ENCODE measurements at regions not wholly inside any gene's neighbourhood (a gene's known extent, or its start where the extent isn't known, plus 50 kb on each side); places are given as distances from the start of the nearest gene placed in this dataset.

GRCh38 chr2:129757366-129757914, 222.0 kb upstream of the RAB6C start:
- Histone ChIP-seq H3K4me3 (ENCODE audit: low read length) (no peak overlapping the region), H3K27me3 (ENCODE audit: insufficient read depth, low read length) (no peaks in the 10 kb centered on the region), H3K4me1 (ENCODE audit: insufficient read depth, low read length) (peaks cover 6% of the 10 kb centered on the region), H3K9me3 (ENCODE audit: low read depth, low read length) (no peaks in the 10 kb centered on the region)

GRCh38 chr2:129757915-129758783, 221.3 kb upstream of the RAB6C start:
- H3K27me3 ChIP-seq (ENCODE audit: insufficient read depth, low read length), result no peaks in the 10 kb centered on the region
- no peaks in the 10 kb centered on the region for H3K9me3 ChIP-seq (ENCODE audit: low read depth, low read length)
- no peak overlapping the region for H3K4me3 ChIP-seq (ENCODE audit: low read length)
- peaks cover 6% of the 10 kb centered on the region for H3K4me1 ChIP-seq (ENCODE audit: insufficient read depth, low read length)

DNA sequence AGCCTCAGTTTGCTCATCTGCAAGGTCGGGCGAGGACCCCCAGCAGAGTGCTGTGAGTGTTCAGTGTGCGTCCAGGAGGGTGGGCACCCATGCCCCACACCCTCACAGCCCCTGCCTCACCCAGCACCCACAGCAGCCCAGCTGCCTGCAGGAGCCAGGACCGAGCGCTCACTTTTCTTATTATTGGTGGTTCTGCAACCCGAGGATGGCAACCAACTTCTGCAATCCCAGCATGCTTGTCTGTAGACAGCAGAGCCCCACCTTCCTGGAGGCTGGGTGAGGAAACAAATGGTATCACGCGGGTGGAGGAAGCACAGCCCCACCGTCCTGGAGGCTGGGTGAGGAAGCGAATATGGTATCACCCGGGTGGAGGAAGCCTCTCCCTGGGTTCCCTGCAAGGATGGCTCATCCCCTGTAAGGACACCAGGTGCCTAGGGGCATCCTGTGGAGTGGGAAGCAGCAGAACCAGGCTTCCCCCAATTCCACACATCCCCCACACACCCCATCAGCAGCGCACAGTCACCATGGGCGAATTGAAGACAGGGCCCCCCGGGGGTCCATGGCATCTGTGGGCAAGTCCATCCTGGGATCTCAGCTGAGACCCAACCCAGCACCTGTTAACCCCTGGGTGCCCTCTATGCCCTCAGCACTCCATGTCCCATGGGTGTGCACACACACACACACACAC, 220.5 kb upstream of the RAB6C start:
- H3K27me3 ChIP-seq (ENCODE audit: insufficient read depth, low read length), result no peaks in the 10 kb centered on the region
- H3K9me3 ChIP-seq (ENCODE audit: low read depth, low read length), result no peaks in the 10 kb centered on the region
- no peak overlapping the region for H3K4me3 ChIP-seq (ENCODE audit: low read length)
- peaks cover 6% of the 10 kb centered on the region for H3K4me1 ChIP-seq (ENCODE audit: insufficient read depth, low read length)

- Histone ChIP-seq H3K9me3 (ENCODE audit: low read depth, low read length) (no peaks in the 10 kb centered on the region), H3K4me1 (ENCODE audit: insufficient read depth, low read length) (peaks cover 6% of the 10 kb centered on the region), H3K4me3 (ENCODE audit: low read length) (no peak overlapping the region), H3K27me3 (ENCODE audit: insufficient read depth, low read length) (no peaks in the 10 kb centered on the region)
Measured at GRCh38 chr2:129759472-129760010, 219.9 kb upstream of the RAB6C start.

DNA sequence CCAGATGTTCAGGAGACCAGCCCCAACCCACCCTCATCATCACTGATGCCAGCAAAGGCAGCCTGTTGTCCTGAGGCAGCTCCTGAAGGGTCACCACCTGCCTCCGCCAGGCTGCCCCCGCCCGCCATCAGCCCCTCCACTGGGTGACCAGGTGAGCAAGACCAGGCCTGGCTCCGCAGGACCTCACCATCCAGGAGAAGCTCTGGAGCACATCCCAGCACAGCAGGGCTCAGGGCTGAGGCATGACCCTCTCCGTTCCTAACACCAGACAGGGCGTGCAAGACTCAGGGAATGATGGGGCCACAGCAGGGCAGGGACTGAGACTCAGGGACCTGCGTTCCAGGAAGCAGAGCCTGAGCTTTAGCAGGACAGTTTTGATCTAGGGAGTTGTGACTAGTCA, 218.8 kb upstream of the RAB6C start:
- H3K9me3 ChIP-seq (ENCODE audit: low read depth, low read length), result no peaks in the 10 kb centered on the region
- peaks cover 6% of the 10 kb centered on the region for H3K4me1 ChIP-seq (ENCODE audit: insufficient read depth, low read length)
- no peak overlapping the region for H3K4me3 ChIP-seq (ENCODE audit: low read length)
- H3K27me3 ChIP-seq (ENCODE audit: insufficient read depth, low read length), result no peaks in the 10 kb centered on the region

DNA sequence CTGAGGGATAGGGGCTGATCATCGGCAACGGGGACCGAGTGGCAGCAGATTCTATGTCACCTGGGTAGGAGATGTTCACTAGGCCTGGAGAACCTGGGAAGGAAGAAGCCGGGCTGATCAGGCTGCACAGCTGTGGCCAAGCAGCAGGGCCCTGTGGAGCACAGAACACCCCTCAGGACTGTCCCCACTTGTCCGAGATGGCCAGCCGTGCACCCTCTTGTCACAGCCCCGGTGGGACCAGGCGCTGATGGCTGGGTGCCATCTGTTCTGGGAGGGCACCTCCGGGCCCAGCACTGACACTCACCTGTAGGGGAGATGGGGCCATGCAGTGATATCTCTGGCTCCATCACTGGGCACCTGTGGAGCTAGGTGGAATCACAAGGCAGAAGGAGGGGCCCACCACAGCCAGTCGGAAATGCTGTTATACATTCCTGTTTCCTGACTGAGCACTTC, 217.9 kb upstream of the RAB6C start:
- no peak overlapping the region for H3K4me3 ChIP-seq (ENCODE audit: low read length)
- H3K9me3 ChIP-seq (ENCODE audit: low read depth, low read length), result no peaks in the 10 kb centered on the region
- H3K27me3 ChIP-seq (ENCODE audit: insufficient read depth, low read length), result no peaks in the 10 kb centered on the region
- H3K4me1 ChIP-seq (ENCODE audit: insufficient read depth, low read length), result peaks cover 6% of the 10 kb centered on the region

GRCh38 chr2:129762386-129763189, 216.9 kb upstream of the RAB6C start:
- no peaks in the 10 kb centered on the region for H3K9me3 ChIP-seq (ENCODE audit: low read depth, low read length)
- no peak overlapping the region for H3K4me3 ChIP-seq (ENCODE audit: low read length)
- peaks cover 6% of the 10 kb centered on the region for H3K4me1 ChIP-seq (ENCODE audit: insufficient read depth, low read length)
- no peaks in the 10 kb centered on the region for H3K27me3 ChIP-seq (ENCODE audit: insufficient read depth, low read length)

- no peak overlapping the region for H3K4me3 ChIP-seq (ENCODE audit: low read length)
Measured at GRCh38 chr2:129763190-129763846, 216.1 kb upstream of the RAB6C start.

GRCh38 chr2:129763966-129764365, 215.5 kb upstream of the RAB6C start:
- no peak overlapping the region for H3K4me3 ChIP-seq (ENCODE audit: low read length)
- H3K4me1 ChIP-seq (ENCODE audit: insufficient read depth, low read length), result no peaks in the 10 kb centered on the region
- no peaks in the 10 kb centered on the region for H3K27me3 ChIP-seq (ENCODE audit: insufficient read depth, low read length)
- H3K9me3 ChIP-seq (ENCODE audit: low read depth, low read length), result no peaks in the 10 kb centered on the region

More at GRCh38 chr2:129763190-129763846, 216.1 kb upstream of the RAB6C start:
- Histone ChIP-seq H3K9me3 (ENCODE audit: low read depth, low read length) (no peaks in the 10 kb centered on the region), H3K4me1 (ENCODE audit: insufficient read depth, low read length) (peaks cover 5% of the 10 kb centered on the region), H3K27me3 (ENCODE audit: insufficient read depth, low read length) (no peaks in the 10 kb centered on the region)

GRCh38 chr2:129764376-129765325, 214.8 kb upstream of the RAB6C start:
- no peak overlapping the region for H3K4me3 ChIP-seq (ENCODE audit: low read length)
- no peaks in the 10 kb centered on the region for H3K27me3 ChIP-seq (ENCODE audit: insufficient read depth, low read length)
- H3K4me1 ChIP-seq (ENCODE audit: insufficient read depth, low read length), result no peaks in the 10 kb centered on the region
- no peaks in the 10 kb centered on the region for H3K9me3 ChIP-seq (ENCODE audit: low read depth, low read length)

- Histone ChIP-seq H3K27me3 (ENCODE audit: insufficient read depth, low read length) (no peaks in the 10 kb centered on the region), H3K4me1 (ENCODE audit: insufficient read depth, low read length) (no peaks in the 10 kb centered on the region), H3K9me3 (ENCODE audit: low read depth, low read length) (no peaks in the 10 kb centered on the region), H3K4me3 (ENCODE audit: low read length) (no peak overlapping the region)
Measured at GRCh38 chr2:129765326-129765677, 214.2 kb upstream of the RAB6C start.

DNA sequence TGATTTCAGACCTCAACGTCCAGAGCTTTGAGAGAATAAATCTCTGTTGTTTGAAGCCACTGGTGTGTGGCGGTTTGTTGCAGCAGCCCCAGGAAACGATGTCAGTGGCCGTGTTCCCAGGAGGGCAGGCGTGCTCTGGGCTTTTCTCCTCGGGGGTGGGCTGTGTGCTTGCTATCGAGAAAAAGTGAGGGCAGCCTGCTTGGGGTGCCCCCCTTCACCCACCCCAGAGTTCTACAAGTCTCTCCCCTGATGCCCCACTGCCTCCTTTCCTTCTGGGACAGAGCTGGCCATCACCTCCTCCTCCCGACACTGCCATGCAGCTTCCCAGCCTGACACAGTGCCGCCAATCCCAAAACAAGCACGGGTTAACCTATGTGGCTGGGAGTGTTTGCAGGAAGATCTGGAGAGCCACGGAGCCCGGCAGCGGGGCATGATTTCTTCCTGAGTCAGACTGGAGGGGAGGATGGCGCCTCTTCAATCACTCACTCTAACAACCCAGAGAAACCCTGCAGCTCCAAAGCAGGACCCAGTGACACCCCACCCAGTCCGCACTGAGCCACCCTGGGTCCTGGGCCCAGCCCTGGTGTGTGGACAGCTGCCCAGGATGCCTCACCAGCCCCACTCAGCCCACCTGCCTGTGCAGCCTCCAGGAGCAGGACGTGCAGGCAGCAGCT, 213.7 kb upstream of the RAB6C start:
- no peaks in the 10 kb centered on the region for H3K9me3 ChIP-seq (ENCODE audit: low read depth, low read length)
- H3K4me3 ChIP-seq (ENCODE audit: low read length), result no peak overlapping the region
- H3K27me3 ChIP-seq (ENCODE audit: insufficient read depth, low read length), result no peaks in the 10 kb centered on the region
- H3K4me1 ChIP-seq (ENCODE audit: insufficient read depth, low read length), result no peaks in the 10 kb centered on the region

GRCh38 chr2:129766374-129766993, 213.0 kb upstream of the RAB6C start:
- H3K4me3 ChIP-seq (ENCODE audit: low read length), result no peak overlapping the region
- H3K27me3 ChIP-seq (ENCODE audit: insufficient read depth, low read length), result no peaks in the 10 kb centered on the region
- no peaks in the 10 kb centered on the region for H3K9me3 ChIP-seq (ENCODE audit: low read depth, low read length)
- no peaks in the 10 kb centered on the region for H3K4me1 ChIP-seq (ENCODE audit: insufficient read depth, low read length)

All from mononuclear cell (primary cell).